GM23248 (cell line): ENCODE measurements at regions not wholly inside any gene's neighbourhood (a gene's known extent, or its start where the extent isn't known, plus 50 kb on each side); places are given as distances from the start of the nearest gene placed in this dataset.
A peak's percentile ranks its signal among the peaks of the same experiment; 100 is the strongest.

Experiments
- DNase-seq: peaks from one replicate; pipeline ENCODE4 v3.0.0-alpha.2; 2015
- H2AFZ ChIP-seq: fragments of 200-600 bp; sonication (generic); 2 replicates; pipeline ENCODE4 v1.6.1; 2016; ENCODE audit warnings: antibody characterized with exemption
- H3F3A ChIP-seq: fragments of 200-600 bp; sonication (generic); 2 replicates; pipeline ENCODE4 v1.6.1; 2016; ENCODE audit warnings: mild to moderate bottlenecking, antibody characterized with exemption, mixed run types; ENCODE audit not compliant: insufficient read depth
- H3K27ac ChIP-seq: fragments of 200-600 bp; sonication (generic); 2 replicates; pipeline ENCODE4 v1.5.1; 2016; ENCODE audit warnings: mild to moderate bottlenecking
- H3K27me3 ChIP-seq: fragments of 200-600 bp; sonication (generic); replicated peaks from 2 replicates; pipeline ENCODE4 v1.6.1; 2016; ENCODE audit warnings: mild to moderate bottlenecking; ENCODE audit not compliant: insufficient read depth
- H3K36me3 ChIP-seq: fragments of 200-600 bp; sonication (generic); 2 replicates; pipeline ENCODE4 v1.6.1; 2016; ENCODE audit warnings: low read depth, mild to moderate bottlenecking
- H3K4me1 ChIP-seq: fragments of 200-600 bp; sonication (generic); 2 replicates; pipeline ENCODE4 v1.6.1; 2016; ENCODE audit warnings: mild to moderate bottlenecking; ENCODE audit not compliant: insufficient read depth
- H3K4me2 ChIP-seq: fragments of 200-600 bp; sonication (generic); one replicate; pipeline ENCODE4 v1.6.1; 2016; ENCODE audit warnings: mild to moderate bottlenecking; ENCODE audit not compliant: unreplicated experiment
- H3K4me3 ChIP-seq: fragments of 200-600 bp; sonication (generic); 2 replicates; pipeline ENCODE4 v1.5.1; 2016; ENCODE audit warnings: mild to moderate bottlenecking
- H3K79me2 ChIP-seq: fragments of 200-600 bp; sonication (generic); 2 replicates; pipeline ENCODE4 v1.6.1; 2016; ENCODE audit warnings: mild to moderate bottlenecking; ENCODE audit not compliant: insufficient read depth
- H3K9ac ChIP-seq: fragments of 200-600 bp; sonication (generic); 2 replicates; pipeline ENCODE4 v1.6.1; 2016; ENCODE audit warnings: mild to moderate bottlenecking
- H3K9me2 ChIP-seq: fragments of 200-600 bp; sonication (generic); 2 replicates; pipeline ENCODE4 v1.6.1; 2016; ENCODE audit warnings: mixed run types, mild to moderate bottlenecking, moderate library complexity; ENCODE audit not compliant: insufficient read depth
- H3K9me3 ChIP-seq: fragments of 200-600 bp; sonication (generic); one replicate; pipeline ENCODE4 v1.6.1; 2017; ENCODE audit warnings: low read depth
- H4K20me1 ChIP-seq: fragments of 200-600 bp; sonication (generic); 2 replicates; pipeline ENCODE4 v1.6.0; 2016; ENCODE audit not compliant: insufficient read depth
- EZH2 ChIP-seq: fragments of 200-600 bp; sonication (generic); IDR thresholded peaks from 2 replicates; pipeline ENCODE4 v1.6.1; 2018; ENCODE audit warnings: antibody characterized with exemption, mild to moderate bottlenecking; ENCODE audit not compliant: insufficient read depth, poor library complexity, severe bottlenecking
- EZH2phosphoT487 ChIP-seq: fragments of 200-600 bp; sonication (generic); IDR thresholded peaks from 2 replicates; pipeline ENCODE4 v1.6.1; 2018; ENCODE audit warnings: antibody characterized with exemption, moderate library complexity, mild to moderate bottlenecking, low read depth; ENCODE audit not compliant: insufficient read depth
- WGBS, 2 experiments: methylation state at CpG; one replicate each; pipeline ENCODE4 v1.1.6; 2015 to 2017; ENCODE audit warnings: low lambda C conversion rate in 2 of 2, low coverage in 1 of 2; ENCODE audit errors: missing lambda C conversion rate in 2 of 2; 5-methylcytosine and 5-hydroxymethylcytosine counted together
- in situ Hi-C: fragments of 300-500 bp; cut with MboI; formaldehyde crosslinking; loops from 2 replicates; pipeline ENCODE4 v1.15.0; 2020

- peak overlapping the region; percentile 4; the same call in 1 of the 2 replicates for H3K27ac ChIP-seq
- H3K27me3 ChIP-seq, result no peaks in the 10 kb centered on the region
- H3K4me1 ChIP-seq, result peaks cover 36% of the 10 kb centered on the region
- H3K9me3 ChIP-seq, result no peaks in the 10 kb centered on the region
- in situ Hi-C loops, result no loop called here
- no peaks in the 10 kb centered on the region for H4K20me1 ChIP-seq
- no peak overlapping the region for H3K9ac ChIP-seq
- no peak overlapping the region for H3K4me3 ChIP-seq
- H3K79me2 ChIP-seq, result no peaks in the 10 kb centered on the region
- TF ChIP-seq EZH2 (no peak), EZH2phosphoT487 (no peak)
- H3K4me2 ChIP-seq, result peak overlapping the region; percentile 33
- peak; percentile 65 for DNase-seq
- no peaks in the 10 kb centered on the region for H3K9me2 ChIP-seq
- H3K36me3 ChIP-seq, result no peaks in the 10 kb centered on the region
- peaks cover 14% of the 10 kb centered on the region for H3F3A ChIP-seq
- H2AFZ ChIP-seq, result peak overlapping the region; percentile 28; the same call in 1 of the 2 replicates
- WGBS, 2 experiments, result 50 to 53% methylated on average over 5 of the region's 5 CpGs
Observed at GRCh38 chr5:54659700-54660131, 142.2 kb downstream of the SNX18 start.

- WGBS, 2 experiments, result 11 to 17% methylated on average over 3 of the region's 3 CpGs
- H3K4me1 ChIP-seq, result peaks cover 21% of the 10 kb centered on the region
- H3K9me2 ChIP-seq, result no peaks in the 10 kb centered on the region
- H3K4me2 ChIP-seq, result no peak overlapping the region
- H3K36me3 ChIP-seq, result no peaks in the 10 kb centered on the region
- H4K20me1 ChIP-seq, result no peaks in the 10 kb centered on the region
- H2AFZ ChIP-seq, result no peak overlapping the region
- H3K4me3 ChIP-seq, result no peak overlapping the region
- in situ Hi-C loops, result no loop called here
- H3K9ac ChIP-seq, result no peak overlapping the region
- H3F3A ChIP-seq, result peaks cover 8% of the 10 kb centered on the region
- TF ChIP-seq EZH2phosphoT487, result no peak
- TF ChIP-seq EZH2, result no peak
- no peaks in the 10 kb centered on the region for H3K79me2 ChIP-seq
- H3K27ac ChIP-seq, result no peak overlapping the region
- H3K27me3 ChIP-seq, result no peaks in the 10 kb centered on the region
- H3K9me3 ChIP-seq, result no peaks in the 10 kb centered on the region
- peak; percentile 74 for DNase-seq
Observed at GRCh38 chr5:54658010-54658409, 140.5 kb downstream of the SNX18 start.

- no peaks in the 10 kb centered on the region for H3K9me2 ChIP-seq
- DNase-seq, result no peak
- no peak overlapping the region for H3K27ac ChIP-seq
- H3K27me3 ChIP-seq, result no peaks in the 10 kb centered on the region
- no peak overlapping the region for H2AFZ ChIP-seq
- H3K79me2 ChIP-seq, result no peaks in the 10 kb centered on the region
- H3K9ac ChIP-seq, result no peak overlapping the region
- WGBS, 2 experiments, result 59 to 67% methylated on average over 2 of the region's 2 CpGs
- TF ChIP-seq EZH2 (no peak), EZH2phosphoT487 (no peak)
- H3K9me3 ChIP-seq, result no peaks in the 10 kb centered on the region
- peaks cover 21% of the 10 kb centered on the region for H3K4me1 ChIP-seq
- H3K4me2 ChIP-seq, result no peak overlapping the region
- no peaks in the 10 kb centered on the region for H3K36me3 ChIP-seq
- in situ Hi-C loops, result no loop called here
- H3K4me3 ChIP-seq, result no peak overlapping the region
- no peaks in the 10 kb centered on the region for H4K20me1 ChIP-seq
- H3F3A ChIP-seq, result no peaks in the 10 kb centered on the region
Observed at GRCh38 chr5:54656261-54656728, 138.7 kb downstream of the SNX18 start.

GRCh38 chr5:54655761-54656160 lies 138.2 kb downstream of the SNX18 start:
- WGBS, 2 experiments, result 97 to 98% methylated on average over 2 of the region's 2 CpGs
- Histone ChIP-seq H3K36me3 (no peaks in the 10 kb centered on the region), H3K4me1 (peaks cover 21% of the 10 kb centered on the region)

GRCh38 chr5:54655266-54655665 lies 137.7 kb downstream of the SNX18 start:
- Histone ChIP-seq H3K9me3 (no peaks in the 10 kb centered on the region), H3K27ac (no peak overlapping the region), H3K36me3 (no peaks in the 10 kb centered on the region), H3K9me2 (no peaks in the 10 kb centered on the region), H4K20me1 (no peaks in the 10 kb centered on the region), H3K9ac (no peak overlapping the region), H3F3A (no peaks in the 10 kb centered on the region), H3K27me3 (no peaks in the 10 kb centered on the region), H2AFZ (no peak overlapping the region), H3K4me1 (peaks cover 21% of the 10 kb centered on the region), H3K4me2 (no peak overlapping the region), H3K4me3 (no peak overlapping the region), H3K79me2 (no peaks in the 10 kb centered on the region)
- WGBS, 2 experiments, result 68 to 95% methylated on average over 1 of the region's 1 CpG
- in situ Hi-C loops, result no loop called here
- DNase-seq, result no peak
- TF ChIP-seq EZH2phosphoT487, result no peak
- no peak for TF ChIP-seq EZH2

More at GRCh38 chr5:54655761-54656160, 138.2 kb downstream of the SNX18 start:
- Histone ChIP-seq H3K9me2 (no peaks in the 10 kb centered on the region), H3K9ac (no peak overlapping the region), H3K27ac (no peak overlapping the region), H3K9me3 (no peaks in the 10 kb centered on the region), H3K79me2 (no peaks in the 10 kb centered on the region), H3F3A (no peaks in the 10 kb centered on the region), H4K20me1 (no peaks in the 10 kb centered on the region), H3K27me3 (no peaks in the 10 kb centered on the region), H3K4me2 (no peak overlapping the region), H3K4me3 (no peak overlapping the region), H2AFZ (no peak overlapping the region)
- in situ Hi-C loops, result no loop called here
- DNase-seq, result no peak
- TF ChIP-seq EZH2 (no peak), EZH2phosphoT487 (no peak)
